Natural killer cell (primary cell): ENCODE measurements at regions not wholly inside any gene's neighbourhood (a gene's known extent, or its start where the extent isn't known, plus 50 kb on each side); places are given as distances from the start of the nearest gene placed in this dataset.

ENCODE experiments used
- ATAC-seq, 3 donors: fragments of 150-1000 bp in 2 of 3; fragments of 200-7000 bp in 1 of 3; cut with Tn5 transposase; 1 replicate in 1 of 3; 2 replicates in 2 of 3; pipeline ENCODE4 v1.10.0; 2021; ENCODE audit warnings: mild to moderate bottlenecking in 2 of 3, moderate library complexity in 2 of 3
- DNase-seq, 2 donors: peaks; one replicate each; pipeline versions ENCODE4 v3.0.0 to v3.0.0-alpha.2; 2013 to 2021; ENCODE audit warnings: mixed read lengths in 1 of 2
- H3K27ac ChIP-seq: one replicate; pipeline ENCODE4 v1.5.1; 2013; ENCODE audit warnings: mild to moderate bottlenecking, low read length
- H3K27me3 ChIP-seq: one replicate; pipeline ENCODE4 v1.6.1; 2013; ENCODE audit warnings: low read length; ENCODE audit not compliant: control insufficient read depth, insufficient read depth
- H3K36me3 ChIP-seq: one replicate; pipeline ENCODE4 v1.6.1; 2013; ENCODE audit warnings: low read length; ENCODE audit not compliant: control insufficient read depth, insufficient read depth
- H3K4me1 ChIP-seq: one replicate; pipeline ENCODE4 v1.6.1; 2013; ENCODE audit warnings: low read length; ENCODE audit not compliant: control insufficient read depth, insufficient read depth
- H3K4me3 ChIP-seq: one replicate; pipeline ENCODE4 v1.5.1; 2013; ENCODE audit warnings: low read length
- H3K9me3 ChIP-seq: one replicate; pipeline ENCODE4 v1.6.1; 2013; ENCODE audit warnings: low read length; ENCODE audit not compliant: control insufficient read depth, insufficient read depth
- H3K27ac Mint-ChIP-seq, 2 donors: one replicate each; pipeline ENCODE4 v1.8.0; 2022; ENCODE audit warnings: mild to moderate bottlenecking in 2 of 2, mixed read lengths in 2 of 2, moderate library complexity in 1 of 2
- H3K27me3 Mint-ChIP-seq, 2 donors: one replicate each; pipeline ENCODE4 v1.8.0; 2022; ENCODE audit warnings: low read depth in 2 of 2, mixed read lengths in 2 of 2
- H3K36me3 Mint-ChIP-seq: one replicate; pipeline ENCODE4 v1.8.0; 2022; ENCODE audit warnings: mixed read lengths
- H3K4me1 Mint-ChIP-seq, 2 donors: one replicate each; pipeline ENCODE4 v1.8.0; 2022; ENCODE audit warnings: mixed read lengths in 2 of 2
- H3K4me3 Mint-ChIP-seq: one replicate; pipeline ENCODE4 v1.8.0; 2022; ENCODE audit warnings: mild to moderate bottlenecking, moderate library complexity, mixed read lengths
- H3K9me3 Mint-ChIP-seq, 2 donors: one replicate each; pipeline ENCODE4 v1.8.0; 2022; ENCODE audit warnings: mixed read lengths in 2 of 2
- CTCF ChIP-seq: fragments of 200-600 bp; IDR thresholded peaks from one replicate; pipeline ENCODE4 v1.8.0; 2022; ENCODE audit warnings: antibody characterized with exemption
- WGBS: methylation state at CpG from one replicate; pipeline ENCODE4 v1.1.7; 2013; ENCODE audit warnings: missing lambda C conversion rate; ENCODE audit not compliant: insufficient coverage; 5-methylcytosine and 5-hydroxymethylcytosine counted together
- intact Hi-C: fragments of 100-400 bp; cut with micrococcal nuclease; formaldehyde crosslinking; loops from one replicate; pipeline ENCODE4 v1.14.2; 2022

GRCh38 chr10:78512205-78512550, 478.5 kb downstream of the RPS24 start:
- no peaks in the 10 kb centered on the region for H3K36me3 Mint-ChIP-seq
- no peaks in the 10 kb centered on the region for H3K9me3 Mint-ChIP-seq
- intact Hi-C loops: no loop called here
- Histone ChIP-seq H3K36me3 (no peaks in the 10 kb centered on the region), H3K4me3 (no peak overlapping the region), H3K9me3 (no peaks in the 10 kb centered on the region), H3K4me1 (no peaks in the 10 kb centered on the region), H3K27ac (no peak overlapping the region), H3K27me3 (no peaks in the 10 kb centered on the region)
- H3K27ac Mint-ChIP-seq: no peak overlapping the region
- WGBS: 94% methylated on average over 3 of the region's 3 CpGs
- peaks cover 0 to 4% of the 10 kb centered on the region in 2 donors for H3K27me3 Mint-ChIP-seq
- ATAC-seq: no peak
- no peaks in the 10 kb centered on the region for H3K4me1 Mint-ChIP-seq
- no peak for DNase-seq
- H3K4me3 Mint-ChIP-seq: no peak overlapping the region
- no peak for TF ChIP-seq CTCF

- Histone ChIP-seq H3K4me3 (no peak overlapping the region), H3K4me1 (no peaks in the 10 kb centered on the region), H3K27me3 (no peaks in the 10 kb centered on the region), H3K27ac (no peak overlapping the region), H3K36me3 (no peaks in the 10 kb centered on the region), H3K9me3 (no peaks in the 10 kb centered on the region)
- Mint-ChIP-seq H3K27ac (no peak overlapping the region), H3K36me3 (no peaks in the 10 kb centered on the region), H3K27me3 (peaks cover 4 to 8% of the 10 kb centered on the region in 2 donors), H3K4me1 (no peaks in the 10 kb centered on the region), H3K4me3 (no peak overlapping the region), H3K9me3 (no peaks in the 10 kb centered on the region)
- intact Hi-C loops: no loop called here
- no peak for ATAC-seq
- WGBS: 57% methylated on average over 2 of the region's 2 CpGs
- no peak for TF ChIP-seq CTCF
- no peak for DNase-seq
Measured at GRCh38 chr10:78513330-78513729, 479.7 kb downstream of the RPS24 start.

DNA sequence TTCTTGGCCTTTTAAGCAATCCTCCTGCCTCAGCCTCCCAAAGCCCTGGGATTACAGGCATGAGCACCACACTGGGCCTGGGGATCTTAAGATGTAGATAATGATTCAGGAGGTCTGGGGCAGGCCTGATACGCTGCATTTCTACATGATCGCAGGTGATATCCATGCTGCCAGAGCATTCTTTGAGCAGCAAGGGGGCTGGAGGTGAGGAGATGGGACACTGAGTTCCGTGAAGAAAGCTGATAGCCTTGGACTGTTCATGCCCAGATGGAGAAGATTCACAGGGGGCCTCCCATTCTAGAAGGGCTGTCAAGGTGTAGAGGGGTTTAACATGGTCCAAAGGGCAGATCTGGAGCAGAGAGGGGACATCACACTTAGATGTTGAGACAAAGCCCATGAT, 480.3 kb downstream of the RPS24 start:
- Mint-ChIP-seq H3K4me3 (no peak overlapping the region), H3K4me1 (no peaks in the 10 kb centered on the region), H3K27me3 (peaks cover 10 to 11% of the 10 kb centered on the region in 2 donors), H3K27ac (no peak overlapping the region), H3K36me3 (no peaks in the 10 kb centered on the region), H3K9me3 (no peaks in the 10 kb centered on the region)
- no peak for TF ChIP-seq CTCF
- WGBS: 87% methylated on average over 3 of the region's 3 CpGs
- intact Hi-C loops: no loop called here
- Histone ChIP-seq H3K27ac (no peak overlapping the region), H3K27me3 (no peaks in the 10 kb centered on the region), H3K4me3 (no peak overlapping the region), H3K36me3 (no peaks in the 10 kb centered on the region), H3K4me1 (no peaks in the 10 kb centered on the region), H3K9me3 (no peaks in the 10 kb centered on the region)
- no peak for DNase-seq
- no peak for ATAC-seq

- Histone ChIP-seq H3K36me3 (no peaks in the 10 kb centered on the region), H3K4me1 (no peaks in the 10 kb centered on the region), H3K9me3 (no peaks in the 10 kb centered on the region), H3K4me3 (no peak overlapping the region), H3K27ac (no peak overlapping the region), H3K27me3 (no peaks in the 10 kb centered on the region)
- H3K9me3 Mint-ChIP-seq: no peaks in the 10 kb centered on the region
- no peaks in the 10 kb centered on the region for H3K36me3 Mint-ChIP-seq
- 83% methylated on average over 4 of the region's 4 CpGs for WGBS
- no peak for ATAC-seq
- peaks cover 9 to 11% of the 10 kb centered on the region in 2 donors for H3K27me3 Mint-ChIP-seq
- no peak for TF ChIP-seq CTCF
- no peaks in the 10 kb centered on the region for H3K4me1 Mint-ChIP-seq
- H3K4me3 Mint-ChIP-seq: no peak overlapping the region
- no peak overlapping the region for H3K27ac Mint-ChIP-seq
- DNase-seq: no peak
- intact Hi-C loops: no loop called here
Measured at GRCh38 chr10:78514459-78514858, 480.8 kb downstream of the RPS24 start.
